Erythroblast (primary cell): ENCODE measurements at regions not wholly inside any gene's neighbourhood (a gene's known extent, or its start where the extent isn't known, plus 50 kb on each side); places are given as distances from the start of the nearest gene placed in this dataset.

ENCODE experiments used
- DNase-seq, 2 experiments: peaks; one replicate each; lab custom pipeline; 2025; lab: John Stamatoyannopoulos, UW
- GATA1 ChIP-seq: IDR thresholded peaks from 2 replicates; pipeline ENCODE4 v1.6.1; 2011; ENCODE audit warnings: low read depth, mild to moderate bottlenecking, control low read depth, low read length, moderate library complexity
- POLR2A ChIP-seq: IDR thresholded peaks from 2 replicates; pipeline ENCODE4 v1.6.1; 2011; ENCODE audit warnings: mild to moderate bottlenecking, low read length

- no peak for DNase-seq
- no peak for TF ChIP-seq GATA1
- no peak for TF ChIP-seq POLR2A
These were observed 61.0 kb upstream of the AGPS start for GRCh38 chr2:177331466-177331997.

GRCh38 chr2:177332026-177332991 lies 60.3 kb upstream of the AGPS start:
- no peak for TF ChIP-seq GATA1
- no peak for TF ChIP-seq POLR2A
- DNase-seq, result peak; percentile 75 to 84

- TF ChIP-seq GATA1 (no peak), POLR2A (no peak)
- no peak for DNase-seq
These were observed 59.6 kb upstream of the AGPS start for GRCh38 chr2:177332992-177333388.

GRCh38 chr2:177334940-177335543 lies 57.5 kb upstream of the AGPS start:
- peak; percentile 51 to 73 for DNase-seq
- no peak for TF ChIP-seq GATA1
- TF ChIP-seq POLR2A, result no peak

GRCh38 chr2:177335917-177336450 lies 56.6 kb upstream of the AGPS start:
- no peak for TF ChIP-seq GATA1
- no peak for TF ChIP-seq POLR2A
- peak in 1 of 2 experiments; percentile 53 for DNase-seq

GRCh38 chr2:177338177-177338721 lies 54.3 kb upstream of the AGPS start:
- no peak for TF ChIP-seq GATA1
- no peak for TF ChIP-seq POLR2A
- peak in 1 of 2 experiments; percentile 57 for DNase-seq

- TF ChIP-seq POLR2A, result no peak
- no peak for TF ChIP-seq GATA1
- DNase-seq, result no peak
These were observed 52.4 kb upstream of the AGPS start for GRCh38 chr2:177340158-177340557.

- DNase-seq, result no peak
- no peak for TF ChIP-seq GATA1
- no peak for TF ChIP-seq POLR2A
These were observed 49.8 kb upstream of the AGPS start for GRCh38 chr2:177342736-177343135.
